ENCODE measurements at regions not wholly inside any gene's neighbourhood (a gene's known extent, or its start where the extent isn't known, plus 50 kb on each side); places are given as distances from the start of the nearest gene placed in this dataset.

DNA sequence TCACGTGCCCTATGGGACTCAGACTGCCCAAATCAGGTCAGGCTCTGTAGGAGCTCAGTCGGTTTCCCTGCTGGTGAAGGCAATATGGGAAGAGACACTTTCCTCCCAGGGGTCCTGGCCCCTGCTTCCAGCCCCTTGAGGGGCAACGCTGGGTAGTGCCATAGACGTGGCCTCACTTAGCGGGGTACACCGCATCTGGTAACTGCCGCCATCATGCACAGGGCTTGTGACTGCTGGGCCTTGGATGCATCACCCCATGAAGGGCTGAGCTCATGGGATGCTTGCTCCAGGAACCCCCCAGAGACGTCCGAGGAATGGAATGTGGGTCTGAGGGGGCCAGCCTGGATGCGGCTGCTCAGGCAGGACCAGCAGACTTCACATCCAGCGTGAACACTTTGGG is 127.3 kb upstream of the HDAC4 start:
- TF ChIP-seq BACH2 (CRISPR knock-in tag; IDR thresholded peaks at IDR 0.05; ENCODE audit: borderline replicate concordance) (no peak), ZC3H10 (CRISPR knock-in tag; IDR thresholded peaks at IDR 0.05) (no peak), ZNF70 (CRISPR knock-in tag; IDR thresholded peaks at IDR 0.05) (no peak), CSDC2 (CRISPR knock-in tag; IDR thresholded peaks at IDR 0.05) (no peak), ZNF565 (CRISPR knock-in tag; conservative IDR thresholded peaks at IDR 0.05; ENCODE audit: low read depth) (no peak), PPARA (CRISPR knock-in tag; IDR thresholded peaks at IDR 0.05; ENCODE audit: borderline replicate concordance) (no peak)
- TF ChIP-seq, protein P1, sequence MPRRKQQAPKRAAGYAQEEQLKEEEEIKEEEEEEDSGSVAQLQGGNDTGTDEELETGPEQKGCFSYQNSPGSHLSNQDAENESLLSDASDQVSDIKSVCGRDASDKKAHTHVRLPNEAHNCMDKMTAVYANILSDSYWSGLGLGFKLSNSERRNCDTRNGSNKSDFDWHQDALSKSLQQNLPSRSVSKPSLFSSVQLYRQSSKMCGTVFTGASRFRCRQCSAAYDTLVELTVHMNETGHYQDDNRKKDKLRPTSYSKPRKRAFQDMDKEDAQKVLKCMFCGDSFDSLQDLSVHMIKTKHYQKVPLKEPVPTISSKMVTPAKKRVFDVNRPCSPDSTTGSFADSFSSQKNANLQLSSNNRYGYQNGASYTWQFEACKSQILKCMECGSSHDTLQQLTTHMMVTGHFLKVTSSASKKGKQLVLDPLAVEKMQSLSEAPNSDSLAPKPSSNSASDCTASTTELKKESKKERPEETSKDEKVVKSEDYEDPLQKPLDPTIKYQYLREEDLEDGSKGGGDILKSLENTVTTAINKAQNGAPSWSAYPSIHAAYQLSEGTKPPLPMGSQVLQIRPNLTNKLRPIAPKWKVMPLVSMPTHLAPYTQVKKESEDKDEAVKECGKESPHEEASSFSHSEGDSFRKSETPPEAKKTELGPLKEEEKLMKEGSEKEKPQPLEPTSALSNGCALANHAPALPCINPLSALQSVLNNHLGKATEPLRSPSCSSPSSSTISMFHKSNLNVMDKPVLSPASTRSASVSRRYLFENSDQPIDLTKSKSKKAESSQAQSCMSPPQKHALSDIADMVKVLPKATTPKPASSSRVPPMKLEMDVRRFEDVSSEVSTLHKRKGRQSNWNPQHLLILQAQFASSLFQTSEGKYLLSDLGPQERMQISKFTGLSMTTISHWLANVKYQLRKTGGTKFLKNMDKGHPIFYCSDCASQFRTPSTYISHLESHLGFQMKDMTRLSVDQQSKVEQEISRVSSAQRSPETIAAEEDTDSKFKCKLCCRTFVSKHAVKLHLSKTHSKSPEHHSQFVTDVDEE (CRISPR knock-in tag; IDR thresholded peaks at IDR 0.05) = no peak
- TF ChIP-seq, protein P2, sequence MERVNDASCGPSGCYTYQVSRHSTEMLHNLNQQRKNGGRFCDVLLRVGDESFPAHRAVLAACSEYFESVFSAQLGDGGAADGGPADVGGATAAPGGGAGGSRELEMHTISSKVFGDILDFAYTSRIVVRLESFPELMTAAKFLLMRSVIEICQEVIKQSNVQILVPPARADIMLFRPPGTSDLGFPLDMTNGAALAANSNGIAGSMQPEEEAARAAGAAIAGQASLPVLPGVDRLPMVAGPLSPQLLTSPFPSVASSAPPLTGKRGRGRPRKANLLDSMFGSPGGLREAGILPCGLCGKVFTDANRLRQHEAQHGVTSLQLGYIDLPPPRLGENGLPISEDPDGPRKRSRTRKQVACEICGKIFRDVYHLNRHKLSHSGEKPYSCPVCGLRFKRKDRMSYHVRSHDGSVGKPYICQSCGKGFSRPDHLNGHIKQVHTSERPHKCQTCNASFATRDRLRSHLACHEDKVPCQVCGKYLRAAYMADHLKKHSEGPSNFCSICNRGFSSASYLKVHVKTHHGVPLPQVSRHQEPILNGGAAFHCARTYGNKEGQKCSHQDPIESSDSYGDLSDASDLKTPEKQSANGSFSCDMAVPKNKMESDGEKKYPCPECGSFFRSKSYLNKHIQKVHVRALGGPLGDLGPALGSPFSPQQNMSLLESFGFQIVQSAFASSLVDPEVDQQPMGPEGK (CRISPR knock-in tag; IDR thresholded peaks at IDR 0.05; ENCODE audit: borderline replicate concordance) = no peak
